HepG2 (cell line): ENCODE measurements at regions not wholly inside any gene's neighbourhood (a gene's known extent, or its start where the extent isn't known, plus 50 kb on each side); places are given as distances from the start of the nearest gene placed in this dataset.

Source experiments
- ATAC-seq: fragments of 200-7000 bp; cut with Tn5 transposase; 3 replicates; pipeline ENCODE4 v1.9.1; 2020; ENCODE audit warnings: mild to moderate bottlenecking, moderate library complexity
- BruUV-seq: library from RNA; stranded (reverse); fragments of 400-500 nt; replicated peaks from 2 replicates; lab custom pipeline; 2021; lab: Mats Ljungman, UMichigan
- CTCF ChIA-PET: fragments of 300-600 bp; formaldehyde crosslinking; extraction: SDS; loops from one replicate; lab custom pipeline; 2021; ENCODE audit warnings: low total read pairs, inconsistent platforms, low intra/inter-chr PET ratio; lab: Yijun Ruan, JAX
- POLR2A ChIA-PET: fragments of 350-600 bp; sonication (Branson Sonifier 250); formaldehyde crosslinking; loops from one replicate; lab custom pipeline; 2020; ENCODE audit warnings: antibody characterized with exemption, inconsistent platforms; lab: Yijun Ruan, JAX
- DNase-seq: peaks from one replicate; pipeline ENCODE4 v3.0.0-alpha.2; 2015; ENCODE audit warnings: low spot score
- FAIRE-seq: peaks from 3 replicates; lab custom pipeline; 2011; peaks lifted over from hg19 to GRCh38; lab: Jason Lieb, UNC
- H2AFZ ChIP-seq: one replicate; pipeline ENCODE4 v1.6.1; 2011; ENCODE audit warnings: low read length, inconsistent platforms
- H3K27ac ChIP-seq: fragments of 300-600 bp; 3 replicates; pipeline ENCODE4 v1.8.0; 2011; ENCODE audit warnings: mixed run types, mild to moderate bottlenecking, mixed read lengths, low read length, inconsistent platforms; ENCODE audit not compliant: insufficient read depth; ENCODE audit errors: extremely low read length
- H3K27me3 ChIP-seq, 2 experiments: fragments of 200-600 bp in 1 of 2; 2 replicates in 1 of 2; 3 replicates in 1 of 2; pipeline versions ENCODE4 v1.6.0 to v1.8.0; 2011; ENCODE audit warnings: low read length in 2 of 2, mild to moderate bottlenecking in 2 of 2, moderate library complexity in 2 of 2, inconsistent platforms in 1 of 2; ENCODE audit not compliant: insufficient read depth in 2 of 2, control insufficient read depth in 1 of 2
- H3K36me3 ChIP-seq, 2 experiments: fragments of 200-600 bp in 1 of 2; replicated peaks in 1 of 2; 2 replicates in 1 of 2; 3 replicates in 1 of 2; pipeline versions ENCODE4 v1.5.1 to v1.8.0; 2011; ENCODE audit warnings: low read length in 2 of 2, inconsistent platforms in 1 of 2; ENCODE audit not compliant: insufficient read depth in 2 of 2, control insufficient read depth in 1 of 2
- H3K4me1 ChIP-seq: 2 replicates; pipeline ENCODE4 v1.5.1; 2012; ENCODE audit warnings: low read length, inconsistent platforms; ENCODE audit not compliant: insufficient read depth
- H3K4me2 ChIP-seq: 2 replicates; pipeline ENCODE4 v1.6.0; 2011; ENCODE audit warnings: low read depth, low read length, inconsistent platforms
- H3K4me3 ChIP-seq, 3 experiments: fragments of 200-600 bp in 1 of 3; sonication (generic), shearing (Covaris generic) in 1 of 3; replicated peaks in 1 of 3; 2 replicates each; pipeline ENCODE4 v1.5.1; 2011 to 2016; ENCODE audit warnings: low read length in 3 of 3, inconsistent platforms in 2 of 3, low read depth in 2 of 3, mild to moderate bottlenecking in 2 of 3, control low read depth in 1 of 3, mixed read lengths in 1 of 3; ENCODE audit not compliant: insufficient read depth in 1 of 3
- H3K79me2 ChIP-seq: one replicate; pipeline ENCODE4 v1.6.1; 2011; ENCODE audit warnings: low read length, inconsistent platforms; ENCODE audit not compliant: insufficient read depth
- H3K9ac ChIP-seq: 2 replicates; pipeline ENCODE4 v1.6.0; 2011; ENCODE audit warnings: mild to moderate bottlenecking, low read depth, low read length, inconsistent platforms; ENCODE audit not compliant: insufficient read depth
- H3K9me3 ChIP-seq: 2 replicates; pipeline ENCODE4 v1.5.1; 2012; ENCODE audit warnings: mild to moderate bottlenecking, low read length
- H4K20me1 ChIP-seq: 2 replicates; pipeline ENCODE4 v1.6.0; 2011; ENCODE audit warnings: inconsistent platforms, mild to moderate bottlenecking, low read length, moderate library complexity; ENCODE audit not compliant: insufficient read depth
- FIP1L1 ChIP-seq: fragments of 200-400 bp; formaldehyde crosslinking; IDR thresholded peaks from 2 replicates; pipeline ENCODE4 v1.6.1; 2018; ENCODE audit warnings: low read depth, mild to moderate bottlenecking, low read length, moderate library complexity, borderline replicate concordance; ENCODE audit not compliant: insufficient read depth
- IKZF1 ChIP-seq: fragments of 450-650 bp; IDR thresholded peaks from 2 replicates; pipeline ENCODE4 v1.7.1; 2016
- MBD4 ChIP-seq: IDR thresholded peaks from 2 replicates; pipeline ENCODE4 v1.6.1; 2012; ENCODE audit warnings: low read length, inconsistent platforms, borderline replicate concordance
- SNAPC2 ChIP-seq: sonication (generic); formaldehyde crosslinking; IDR thresholded peaks from 2 replicates; pipeline ENCODE4 v1.8.1; 2022; ENCODE audit warnings: mild to moderate bottlenecking, missing genetic modification reagents
- TFE3 ChIP-seq: IDR thresholded peaks from 2 replicates; pipeline ENCODE4 v1.6.1; 2016
- ZNF143 ChIP-seq: sonication (generic); formaldehyde crosslinking; IDR thresholded peaks from 2 replicates; pipeline ENCODE4 v1.4.0; 2020; ENCODE audit warnings: missing genetic modification reagents
- ZNF235 ChIP-seq: sonication (generic); formaldehyde crosslinking; IDR thresholded peaks from 2 replicates; pipeline ENCODE4 v1.8.1; 2023; ENCODE audit warnings: mild to moderate bottlenecking, missing genetic modification reagents, borderline replicate concordance
- ZNF75D ChIP-seq: sonication (generic); formaldehyde crosslinking; IDR thresholded peaks from 2 replicates; pipeline ENCODE4 v1.8.1; 2023; ENCODE audit warnings: missing genetic modification reagents, mild to moderate bottlenecking, borderline replicate concordance
- WGBS: methylation state at CpG from one replicate; pipeline ENCODE4 v1.1.6; 2017; ENCODE audit warnings: low lambda C conversion rate; 5-methylcytosine and 5-hydroxymethylcytosine counted together
- in situ Hi-C: cut with HindIII; loops from 2 replicates; pipeline ENCODE4 v1.10.0; 2017; ENCODE audit warnings: low pct_unique_long_range_greater_than_20kb; ENCODE audit not compliant: extremely low pct_ligation_motif_present
- intact Hi-C: fragments of 100-400 bp; cut with micrococcal nuclease; formaldehyde crosslinking; loops from one replicate; pipeline ENCODE4 v1.10.0; 2022; ENCODE audit not compliant: unreplicated experiment
- TF ChIP-seq, protein P1 (sequence below): IDR thresholded peaks from 2 replicates; pipeline ENCODE4 v1.6.1; 2016; ENCODE audit warnings: mild to moderate bottlenecking
- TF ChIP-seq, protein P2 (sequence below): sonication (generic); formaldehyde crosslinking; IDR thresholded peaks from 2 replicates; pipeline ENCODE4 v1.5.0; 2020; ENCODE audit warnings: missing genetic modification reagents, mild to moderate bottlenecking, borderline replicate concordance
- TF ChIP-seq, protein P3 (sequence below): sonication (generic); formaldehyde crosslinking; conservative IDR thresholded peaks from 2 replicates; pipeline ENCODE4 v1.4.0; 2020; ENCODE audit warnings: missing genetic modification reagents
- TF ChIP-seq, protein P4 (sequence below): sonication (generic); formaldehyde crosslinking; IDR thresholded peaks from 2 replicates; pipeline ENCODE4 v1.4.0; 2020; ENCODE audit warnings: missing genetic modification reagents
- TF ChIP-seq, protein P5 (sequence below): sonication (generic); formaldehyde crosslinking; IDR thresholded peaks from 2 replicates; pipeline ENCODE4 v1.9.0; 2021; ENCODE audit warnings: missing genetic modification reagents, mild to moderate bottlenecking, borderline replicate concordance
- TF ChIP-seq, protein P6 (sequence below): sonication (generic); formaldehyde crosslinking; IDR thresholded peaks from 2 replicates; pipeline ENCODE4 v1.4.0; 2020; ENCODE audit warnings: mild to moderate bottlenecking, missing genetic modification reagents

- Histone ChIP-seq H3K4me1 (no peaks in the 10 kb centered on the region), H3K36me3 (no peaks in the 10 kb centered on the region), H3K4me2 (no peak overlapping the region), H3K4me3 (no peak overlapping the region), H3K27ac (no peak overlapping the region), H2AFZ (no peak overlapping the region), H3K9me3 (no peaks in the 10 kb centered on the region), H3K9ac (no peak overlapping the region), H4K20me1 (no peaks in the 10 kb centered on the region), H3K27me3 (no peaks in the 10 kb centered on the region), H3K79me2 (no peaks in the 10 kb centered on the region)
- 35% methylated on average over 1 of the region's 1 CpG for WGBS
- CTCF ChIA-PET, result no interaction called here
- ATAC-seq (no peak), DNase-seq (no peak), FAIRE-seq (no peak)
- in situ Hi-C loops, result no loop called here
- no peak for TF ChIP-seq ZNF143 (CRISPR knock-in tag)
- TF ChIP-seq SNAPC2 (CRISPR knock-in tag), result no peak
- no peak for TF ChIP-seq TFE3 (CRISPR knock-in tag)
- no peak for TF ChIP-seq IKZF1
- TF ChIP-seq MBD4, result no peak
- TF ChIP-seq, protein P1, sequence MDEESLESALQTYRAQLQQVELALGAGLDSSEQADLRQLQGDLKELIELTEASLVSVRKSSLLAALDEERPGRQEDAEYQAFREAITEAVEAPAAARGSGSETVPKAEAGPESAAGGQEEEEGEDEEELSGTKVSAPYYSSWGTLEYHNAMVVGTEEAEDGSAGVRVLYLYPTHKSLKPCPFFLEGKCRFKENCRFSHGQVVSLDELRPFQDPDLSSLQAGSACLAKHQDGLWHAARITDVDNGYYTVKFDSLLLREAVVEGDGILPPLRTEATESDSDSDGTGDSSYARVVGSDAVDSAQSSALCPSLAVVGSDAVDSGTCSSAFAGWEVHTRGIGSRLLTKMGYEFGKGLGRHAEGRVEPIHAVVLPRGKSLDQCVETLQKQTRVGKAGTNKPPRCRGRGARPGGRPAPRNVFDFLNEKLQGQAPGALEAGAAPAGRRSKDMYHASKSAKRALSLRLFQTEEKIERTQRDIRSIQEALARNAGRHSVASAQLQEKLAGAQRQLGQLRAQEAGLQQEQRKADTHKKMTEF, result no peak
- no peak for TF ChIP-seq ZNF75D (CRISPR knock-in tag)
- TF ChIP-seq ZNF235, result no peak
- TF ChIP-seq, protein P2, sequence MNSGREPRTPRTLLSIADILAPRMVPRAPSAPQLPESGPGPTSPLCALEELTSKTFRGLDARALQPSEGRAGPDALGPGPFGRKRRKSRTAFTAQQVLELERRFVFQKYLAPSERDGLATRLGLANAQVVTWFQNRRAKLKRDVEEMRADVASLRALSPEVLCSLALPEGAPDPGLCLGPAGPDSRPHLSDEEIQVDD (CRISPR knock-in tag), result no peak
- TF ChIP-seq, protein P3, sequence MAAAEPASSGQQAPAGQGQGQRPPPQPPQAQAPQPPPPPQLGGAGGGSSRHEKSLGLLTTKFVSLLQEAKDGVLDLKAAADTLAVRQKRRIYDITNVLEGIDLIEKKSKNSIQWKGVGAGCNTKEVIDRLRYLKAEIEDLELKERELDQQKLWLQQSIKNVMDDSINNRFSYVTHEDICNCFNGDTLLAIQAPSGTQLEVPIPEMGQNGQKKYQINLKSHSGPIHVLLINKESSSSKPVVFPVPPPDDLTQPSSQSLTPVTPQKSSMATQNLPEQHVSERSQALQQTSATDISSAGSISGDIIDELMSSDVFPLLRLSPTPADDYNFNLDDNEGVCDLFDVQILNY (CRISPR knock-in tag), result no peak
- TF ChIP-seq, protein P4, sequence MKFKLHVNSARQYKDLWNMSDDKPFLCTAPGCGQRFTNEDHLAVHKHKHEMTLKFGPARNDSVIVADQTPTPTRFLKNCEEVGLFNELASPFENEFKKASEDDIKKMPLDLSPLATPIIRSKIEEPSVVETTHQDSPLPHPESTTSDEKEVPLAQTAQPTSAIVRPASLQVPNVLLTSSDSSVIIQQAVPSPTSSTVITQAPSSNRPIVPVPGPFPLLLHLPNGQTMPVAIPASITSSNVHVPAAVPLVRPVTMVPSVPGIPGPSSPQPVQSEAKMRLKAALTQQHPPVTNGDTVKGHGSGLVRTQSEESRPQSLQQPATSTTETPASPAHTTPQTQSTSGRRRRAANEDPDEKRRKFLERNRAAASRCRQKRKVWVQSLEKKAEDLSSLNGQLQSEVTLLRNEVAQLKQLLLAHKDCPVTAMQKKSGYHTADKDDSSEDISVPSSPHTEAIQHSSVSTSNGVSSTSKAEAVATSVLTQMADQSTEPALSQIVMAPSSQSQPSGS (CRISPR knock-in tag), result no peak
- TF ChIP-seq, protein P5, sequence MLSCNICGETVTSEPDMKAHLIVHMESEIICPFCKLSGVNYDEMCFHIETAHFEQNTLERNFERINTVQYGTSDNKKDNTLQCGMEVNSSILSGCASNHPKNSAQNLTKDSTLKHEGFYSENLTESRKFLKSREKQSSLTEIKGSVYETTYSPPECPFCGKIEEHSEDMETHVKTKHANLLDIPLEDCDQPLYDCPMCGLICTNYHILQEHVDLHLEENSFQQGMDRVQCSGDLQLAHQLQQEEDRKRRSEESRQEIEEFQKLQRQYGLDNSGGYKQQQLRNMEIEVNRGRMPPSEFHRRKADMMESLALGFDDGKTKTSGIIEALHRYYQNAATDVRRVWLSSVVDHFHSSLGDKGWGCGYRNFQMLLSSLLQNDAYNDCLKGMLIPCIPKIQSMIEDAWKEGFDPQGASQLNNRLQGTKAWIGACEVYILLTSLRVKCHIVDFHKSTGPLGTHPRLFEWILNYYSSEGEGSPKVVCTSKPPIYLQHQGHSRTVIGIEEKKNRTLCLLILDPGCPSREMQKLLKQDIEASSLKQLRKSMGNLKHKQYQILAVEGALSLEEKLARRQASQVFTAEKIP (CRISPR knock-in tag), result no peak
- TF ChIP-seq, protein P6, sequence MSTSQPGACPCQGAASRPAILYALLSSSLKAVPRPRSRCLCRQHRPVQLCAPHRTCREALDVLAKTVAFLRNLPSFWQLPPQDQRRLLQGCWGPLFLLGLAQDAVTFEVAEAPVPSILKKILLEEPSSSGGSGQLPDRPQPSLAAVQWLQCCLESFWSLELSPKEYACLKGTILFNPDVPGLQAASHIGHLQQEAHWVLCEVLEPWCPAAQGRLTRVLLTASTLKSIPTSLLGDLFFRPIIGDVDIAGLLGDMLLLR (CRISPR knock-in tag), result no peak
- TF ChIP-seq FIP1L1, result no peak
- POLR2A ChIA-PET, result no interaction called here
- BruUV-seq, result no TSS peak
- intact Hi-C loops, result no loop called here
Observed at GRCh38 chr5:30997681-30998080, 195.8 kb upstream of the CDH6 start.
